GM12892 (cell line): ENCODE measurements at regions not wholly inside any gene's neighbourhood (a gene's known extent, or its start where the extent isn't known, plus 50 kb on each side); places are given as distances from the start of the nearest gene placed in this dataset.

Experiments
- DNase-seq: peaks from one replicate; pipeline ENCODE4 v3.0.0; 2011; ENCODE audit not compliant: insufficient read length
- FAIRE-seq: peaks from 2 replicates; lab custom pipeline; 2011; peaks lifted over from hg19 to GRCh38; lab: Jason Lieb, UNC
- POLR2A ChIP-seq: IDR thresholded peaks from 2 replicates; pipeline ENCODE4 v1.6.1; 2011; ENCODE audit warnings: low read depth, low read length, control low read depth
- POLR2AphosphoS5 ChIP-seq: IDR thresholded peaks from 2 replicates; pipeline ENCODE4 v1.6.1; 2011; ENCODE audit warnings: low read depth, low read length, control low read depth
- TAF1 ChIP-seq: IDR thresholded peaks from 2 replicates; pipeline ENCODE4 v1.6.1; 2011; ENCODE audit warnings: low read depth, mild to moderate bottlenecking, control low read depth, low read length, borderline replicate concordance

DNA sequence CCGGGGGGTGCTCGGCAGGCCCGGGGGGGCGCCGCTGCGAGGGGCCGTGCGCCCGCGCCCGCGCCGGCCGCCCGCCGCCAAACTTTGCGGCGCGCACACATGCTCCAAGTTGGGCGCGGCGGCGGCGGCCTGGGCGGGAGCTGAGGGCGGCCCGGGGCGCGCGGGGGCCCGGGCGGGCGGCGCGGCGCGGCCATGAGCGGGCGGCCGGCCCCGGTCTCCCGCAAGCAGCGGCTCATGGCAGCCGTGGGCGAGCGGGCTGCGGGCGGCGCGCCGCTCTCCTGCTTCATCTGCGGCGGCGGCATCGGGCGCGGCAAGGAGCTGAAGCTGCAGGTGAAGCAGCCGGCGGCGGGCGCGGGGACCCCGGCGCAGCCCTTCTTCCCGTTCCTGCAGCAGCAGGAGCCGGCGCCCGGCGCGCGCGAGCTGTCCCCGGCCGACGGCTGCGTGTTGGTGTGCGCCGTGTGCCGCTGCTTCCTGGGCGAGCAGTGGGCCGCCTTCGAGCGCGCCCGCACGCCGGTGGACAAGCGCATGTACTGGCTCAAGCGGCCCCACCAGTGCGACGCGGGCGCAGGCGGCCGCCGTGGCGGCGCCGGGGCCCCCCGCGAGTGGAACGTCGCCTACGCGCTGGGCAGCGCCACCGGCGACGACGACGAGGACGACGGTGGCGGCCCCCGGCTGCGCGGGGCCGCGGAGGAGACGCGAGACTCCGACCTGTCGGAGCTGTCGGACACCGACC lies 57.2 kb upstream of the CIBAR2 start:
- TF ChIP-seq POLR2A (no peak), TAF1 (no peak), POLR2AphosphoS5 (no peak)
- DNase-seq (no peak), FAIRE-seq (no peak)

DNA sequence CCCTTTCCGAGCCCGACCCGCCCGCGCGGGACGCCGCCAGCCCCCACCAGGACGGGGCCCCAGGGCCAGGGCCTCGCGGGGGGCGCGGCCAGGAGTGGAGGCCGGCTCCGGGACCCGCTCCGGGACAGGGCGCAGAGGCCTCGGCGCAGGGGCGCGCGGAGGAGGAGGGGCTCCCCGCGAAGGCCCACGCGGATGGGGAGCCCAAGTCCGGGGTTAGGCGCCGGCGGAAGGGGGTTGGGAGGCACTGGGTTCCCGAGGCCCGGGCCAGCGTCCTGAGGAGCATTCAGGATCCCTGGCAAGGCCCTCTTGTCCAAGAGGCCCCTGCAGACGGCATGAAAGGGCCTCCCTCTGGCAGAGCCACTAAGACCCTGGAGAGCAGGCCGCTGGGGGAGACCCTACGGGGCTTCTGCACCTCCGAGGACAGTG lies 57.8 kb upstream of the CIBAR2 start:
- TF ChIP-seq TAF1 (no peak), POLR2A (no peak), POLR2AphosphoS5 (no peak)
- DNase-seq (no peak), FAIRE-seq (no peak)

DNA sequence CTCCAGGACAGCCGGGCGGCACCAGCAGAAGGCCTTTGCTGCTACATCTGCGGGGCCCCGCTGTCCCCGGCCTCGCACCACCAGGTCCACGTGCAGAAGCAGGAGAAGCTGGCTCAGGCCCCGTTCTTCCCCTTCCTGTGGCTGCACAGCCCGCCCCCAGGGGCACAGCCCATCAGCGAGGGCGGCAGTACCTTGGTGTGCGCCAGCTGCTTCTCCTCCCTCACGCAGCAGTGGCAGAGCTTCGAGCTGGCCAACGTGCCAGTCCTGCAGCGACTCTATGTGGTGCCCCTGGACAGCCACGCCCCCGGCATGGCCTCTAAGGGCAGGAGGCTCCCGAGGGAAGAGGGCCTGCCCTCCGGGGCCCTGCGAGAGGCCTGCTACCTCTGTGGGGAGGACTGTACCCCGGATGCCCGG lies 58.3 kb upstream of the CIBAR2 start:
- no peak for FAIRE-seq
- no peak for DNase-seq
- no peak for TF ChIP-seq POLR2AphosphoS5
- TF ChIP-seq TAF1 = no peak
- no peak for TF ChIP-seq POLR2A

DNA sequence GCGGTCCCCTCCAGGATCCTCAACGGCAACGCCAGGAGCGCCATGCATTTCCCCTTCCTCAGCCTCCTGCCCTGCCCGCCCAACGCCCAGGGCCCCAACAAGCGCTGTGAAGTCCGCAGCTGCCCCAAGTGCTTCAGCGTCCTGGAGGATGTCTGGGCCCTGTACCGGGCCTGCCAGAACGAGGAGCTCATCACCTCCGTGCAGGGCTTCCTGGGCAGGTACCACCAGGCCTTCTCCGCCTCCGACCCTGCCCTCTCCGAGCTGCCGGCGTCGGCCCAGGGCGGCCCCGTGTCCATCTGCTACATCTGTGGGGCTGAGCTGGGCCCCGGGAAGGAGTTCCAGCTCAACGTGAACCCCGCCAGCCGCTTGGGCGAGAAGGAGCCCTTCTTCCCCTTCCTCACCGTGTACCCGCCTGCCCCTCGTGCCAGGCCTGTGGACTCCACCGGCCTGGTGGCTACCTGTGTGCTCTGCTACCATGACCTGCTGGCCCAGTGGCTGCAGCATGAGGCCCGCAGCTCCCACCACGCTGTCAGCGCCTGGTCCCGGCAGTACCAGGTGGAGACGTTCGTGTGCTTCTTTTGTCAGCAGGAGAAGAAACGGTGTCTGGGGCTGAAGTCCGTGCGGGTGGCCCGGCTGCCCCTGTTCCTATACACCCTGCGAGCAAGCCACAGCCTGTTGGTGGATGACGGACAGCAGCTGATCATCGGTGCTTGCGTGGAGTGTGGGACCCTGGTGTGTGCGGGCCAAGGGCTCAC lies 58.9 kb upstream of the CIBAR2 start:
- DNase-seq (no peak), FAIRE-seq (no peak)
- no peak for TF ChIP-seq POLR2A
- no peak for TF ChIP-seq TAF1
- TF ChIP-seq POLR2AphosphoS5 = no peak

DNA sequence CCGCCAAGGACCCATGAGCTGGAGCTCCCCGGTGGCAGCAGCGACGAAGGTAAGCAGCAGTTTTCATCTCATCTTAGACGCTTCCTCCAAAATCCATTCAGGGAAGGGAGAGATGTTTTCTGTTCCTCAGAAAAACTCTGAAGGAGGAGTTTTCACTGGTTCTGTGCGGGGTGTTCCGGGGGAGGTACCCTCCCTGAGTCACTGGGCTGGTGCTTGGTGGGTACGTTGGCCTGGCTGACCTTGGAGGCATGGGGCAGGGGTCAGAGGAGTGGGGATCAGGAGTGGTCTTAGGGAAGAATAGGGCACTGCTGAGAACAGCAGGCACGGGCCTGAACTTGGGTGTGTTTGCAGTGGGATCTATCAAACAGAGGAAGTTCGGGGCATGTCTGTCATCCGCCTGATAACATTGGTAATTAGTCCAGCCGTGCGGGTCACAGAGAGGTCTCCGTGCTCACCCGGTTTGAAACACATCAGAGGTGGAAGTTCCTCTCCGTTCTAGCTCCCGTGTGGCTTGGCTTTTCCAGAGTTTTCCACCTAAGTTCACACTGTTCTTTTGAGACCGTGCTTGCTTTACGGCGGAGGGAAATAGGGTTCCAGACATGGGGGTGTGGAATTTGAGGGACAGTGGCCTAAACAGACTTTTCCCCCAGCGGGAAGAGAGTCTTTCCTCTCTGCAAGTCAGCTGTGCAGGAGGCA lies 59.6 kb upstream of the CIBAR2 start:
- DNase-seq (no peak), FAIRE-seq (no peak)
- no peak for TF ChIP-seq POLR2A
- TF ChIP-seq POLR2AphosphoS5 = no peak
- TF ChIP-seq TAF1 = no peak

DNA sequence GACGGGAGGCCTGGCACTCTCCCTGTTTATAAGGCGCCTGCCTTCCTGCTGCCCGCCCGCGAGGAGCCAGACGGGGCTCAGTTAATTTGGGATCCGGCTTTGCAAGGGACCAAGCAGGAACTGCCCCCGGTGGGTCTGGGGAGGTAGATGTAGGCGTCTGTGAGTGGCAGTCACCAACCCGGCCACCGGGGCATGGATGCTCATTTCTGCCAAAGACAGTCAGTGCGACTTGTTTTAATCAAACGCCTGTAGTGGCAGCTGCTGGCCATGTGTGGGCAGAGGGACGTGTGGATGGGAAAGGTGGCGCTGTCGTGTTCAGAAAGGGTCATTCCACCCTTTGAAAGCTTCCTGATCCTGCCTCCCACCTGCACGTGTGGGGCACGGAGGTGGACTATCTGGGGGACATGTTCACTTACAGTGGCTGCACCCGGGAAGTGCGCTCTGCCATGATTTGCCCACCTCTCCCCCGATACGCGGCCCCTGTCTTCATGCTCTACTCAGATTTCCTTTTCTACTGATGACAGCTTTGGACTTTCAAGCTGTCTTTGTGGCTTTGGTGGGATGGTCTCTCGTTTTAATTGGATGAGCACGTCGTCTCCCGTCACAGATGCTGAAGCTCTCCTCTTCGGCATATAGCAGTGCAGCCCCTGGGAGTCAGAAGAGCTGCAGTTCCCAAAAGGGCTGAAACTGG lies 60.3 kb upstream of the CIBAR2 start:
- FAIRE-seq = no peak
- no peak for DNase-seq
- TF ChIP-seq TAF1 (no peak), POLR2A (no peak), POLR2AphosphoS5 (no peak)

DNA sequence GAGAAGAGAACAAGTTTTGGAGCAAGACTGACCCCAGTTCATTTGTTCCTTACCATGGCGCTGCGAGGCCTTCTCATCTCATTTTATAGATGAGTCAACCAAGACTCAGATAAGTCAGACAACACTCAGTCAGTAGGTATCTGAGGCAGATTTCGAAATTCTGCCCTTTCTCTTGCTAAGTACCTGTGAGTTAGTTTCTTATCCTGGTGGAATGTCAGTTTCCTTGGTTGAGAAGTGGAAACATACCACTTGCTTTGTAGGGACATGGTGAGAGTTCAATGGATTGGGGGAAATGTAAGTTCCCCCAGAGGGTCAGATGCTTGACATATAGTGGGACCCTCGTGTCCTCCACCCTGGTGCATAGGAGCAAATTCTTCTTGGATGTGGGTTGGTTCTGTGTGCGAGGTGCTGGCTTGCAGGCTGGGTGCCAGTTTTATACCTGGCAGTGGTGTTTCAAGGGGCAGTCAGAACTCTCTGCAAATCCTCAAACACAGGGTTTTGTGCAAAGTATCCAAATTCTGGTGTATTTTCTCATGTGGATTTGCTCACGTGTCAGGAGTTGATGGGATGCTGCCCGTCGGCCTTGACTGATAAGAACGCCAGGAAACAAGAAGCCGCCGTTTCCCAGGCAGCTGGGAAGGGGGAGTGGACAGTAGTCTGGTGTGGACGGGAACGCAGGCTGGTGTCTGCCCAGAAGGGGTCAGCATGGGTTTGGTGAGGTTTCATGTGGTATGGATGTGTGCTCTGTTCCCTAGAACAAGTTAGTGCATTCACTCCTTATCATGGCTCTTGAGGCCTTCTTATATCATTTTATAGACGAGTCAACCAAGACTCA lies 61.1 kb upstream of the CIBAR2 start:
- TF ChIP-seq TAF1 (no peak), POLR2A (no peak), POLR2AphosphoS5 (no peak)
- no peak for DNase-seq
- FAIRE-seq = no peak

DNA sequence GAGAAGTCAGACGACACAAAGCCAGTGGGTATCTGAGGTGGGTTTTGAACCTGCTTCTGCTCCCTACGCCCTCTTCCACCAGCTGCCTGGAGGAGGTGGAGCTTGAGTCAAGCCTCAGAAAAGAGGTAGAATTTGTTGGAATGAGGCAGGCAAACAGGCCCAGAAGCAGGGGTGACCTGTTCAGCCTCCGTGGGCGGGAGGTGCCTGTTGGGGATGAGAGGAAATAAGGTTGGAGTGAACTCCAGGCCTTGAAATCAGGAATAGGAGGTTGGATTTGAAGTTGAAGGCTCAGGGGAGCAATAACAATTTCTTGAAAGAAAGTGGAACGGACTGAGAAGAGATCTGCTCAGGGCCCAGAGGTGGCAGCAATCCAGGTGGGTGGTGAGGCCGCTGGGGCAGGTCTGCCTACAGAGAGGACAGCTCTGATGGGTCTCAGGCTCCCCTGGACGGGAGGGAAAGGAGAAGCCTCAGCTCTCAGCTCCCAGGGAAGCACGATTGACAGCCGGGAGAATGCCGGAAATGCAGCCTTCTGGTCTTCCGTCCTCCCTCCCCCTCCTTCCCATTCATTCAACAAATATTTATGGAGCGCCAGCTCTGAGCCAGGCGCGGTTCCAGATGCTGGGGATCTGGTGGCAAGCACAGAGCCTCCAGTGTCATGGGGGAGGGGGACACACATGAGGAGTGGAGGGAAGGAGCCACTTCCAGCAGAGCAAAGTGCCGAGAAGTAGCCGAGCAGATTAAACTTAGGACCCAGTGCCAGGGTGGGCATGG lies 61.9 kb upstream of the CIBAR2 start:
- no peak for TF ChIP-seq POLR2A
- no peak for TF ChIP-seq TAF1
- TF ChIP-seq POLR2AphosphoS5 = no peak
- DNase-seq (no peak), FAIRE-seq (no peak)

DNA sequence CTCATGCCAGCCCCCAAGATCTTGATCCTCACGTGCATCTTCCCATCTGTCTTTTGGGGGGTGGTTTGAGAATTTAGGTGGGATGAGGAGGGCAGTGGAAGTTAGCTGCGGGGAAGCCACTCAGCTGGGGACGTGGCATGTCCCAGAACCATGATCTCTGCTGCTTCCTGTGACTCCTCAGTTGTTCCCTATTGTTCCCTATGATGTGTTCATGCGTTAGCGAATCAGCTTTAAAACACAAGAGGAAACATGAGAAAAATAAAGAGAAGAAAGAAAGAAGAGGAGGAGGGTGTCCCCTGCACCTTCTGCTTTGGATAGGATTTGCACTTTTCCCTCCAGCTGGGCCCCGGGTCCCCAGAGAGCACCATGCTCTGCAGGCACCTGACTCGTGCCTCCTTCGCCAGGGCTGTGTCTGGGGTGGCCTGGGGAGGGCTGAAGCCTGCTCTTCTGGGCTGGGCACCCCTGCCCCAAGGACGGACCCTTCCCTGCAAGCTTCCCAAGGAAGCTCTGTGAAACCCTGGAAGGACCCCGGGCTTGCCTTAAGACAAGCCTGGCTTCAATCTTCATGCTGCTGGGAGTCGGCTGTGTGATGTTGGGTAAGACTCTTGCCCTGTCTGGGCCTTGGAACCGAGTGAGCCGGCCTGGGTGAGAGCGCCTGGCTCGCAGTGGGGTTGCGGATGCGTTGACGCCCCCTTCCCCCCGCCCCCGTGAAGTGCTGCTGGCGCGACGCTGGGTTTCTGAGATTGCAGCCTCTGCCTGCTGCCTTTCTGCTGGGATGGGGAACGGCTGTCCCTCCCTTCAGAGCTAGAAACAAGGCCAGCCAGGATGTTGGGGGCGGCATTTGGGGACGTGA lies 62.8 kb upstream of the CIBAR2 start:
- no peak for TF ChIP-seq POLR2AphosphoS5
- TF ChIP-seq TAF1 = no peak
- TF ChIP-seq POLR2A = no peak
- FAIRE-seq (no peak), DNase-seq (no peak)
